ENCODE measurements at regions not wholly inside any gene's neighbourhood (a gene's known extent, or its start where the extent isn't known, plus 50 kb on each side); places are given as distances from the start of the nearest gene placed in this dataset.
"Not testable (repeated sequence)": the region's sequence is repeated elsewhere in the genome, so short reads cannot be mapped to it uniquely, and the experiment has no call there.

- 62% methylated on average over 13 of the region's 14 CpGs for WGBS
- DNase-seq (ENCODE audit: extremely low spot score), result peak; percentile 78
These were observed 401.1 kb downstream of the CD83 start for GRCh38 chr6:14518515-14519217.

DNA sequence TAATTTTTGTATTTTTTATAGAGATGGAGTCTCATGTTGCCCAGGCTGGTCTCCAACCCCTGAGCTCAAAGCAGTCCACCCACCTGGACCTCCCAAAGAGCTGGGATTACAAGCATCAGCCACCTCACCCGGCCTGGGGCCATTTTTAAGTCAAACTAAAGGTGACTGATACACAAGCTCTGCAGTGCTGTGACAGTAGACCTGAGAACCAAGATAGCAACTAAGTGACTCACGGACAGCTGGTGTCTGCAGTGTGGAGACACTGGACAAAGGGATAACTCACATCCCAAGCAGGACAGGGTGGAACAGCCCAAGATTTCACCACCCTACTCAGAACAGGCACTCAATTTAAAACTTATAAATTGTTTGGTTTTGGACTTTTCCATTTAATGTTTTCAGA, 402.5 kb downstream of the CD83 start:
- TF ChIP-seq EP300 (IDR thresholded peaks at IDR 0.05), result no peak
- TF ChIP-seq, protein P1, sequence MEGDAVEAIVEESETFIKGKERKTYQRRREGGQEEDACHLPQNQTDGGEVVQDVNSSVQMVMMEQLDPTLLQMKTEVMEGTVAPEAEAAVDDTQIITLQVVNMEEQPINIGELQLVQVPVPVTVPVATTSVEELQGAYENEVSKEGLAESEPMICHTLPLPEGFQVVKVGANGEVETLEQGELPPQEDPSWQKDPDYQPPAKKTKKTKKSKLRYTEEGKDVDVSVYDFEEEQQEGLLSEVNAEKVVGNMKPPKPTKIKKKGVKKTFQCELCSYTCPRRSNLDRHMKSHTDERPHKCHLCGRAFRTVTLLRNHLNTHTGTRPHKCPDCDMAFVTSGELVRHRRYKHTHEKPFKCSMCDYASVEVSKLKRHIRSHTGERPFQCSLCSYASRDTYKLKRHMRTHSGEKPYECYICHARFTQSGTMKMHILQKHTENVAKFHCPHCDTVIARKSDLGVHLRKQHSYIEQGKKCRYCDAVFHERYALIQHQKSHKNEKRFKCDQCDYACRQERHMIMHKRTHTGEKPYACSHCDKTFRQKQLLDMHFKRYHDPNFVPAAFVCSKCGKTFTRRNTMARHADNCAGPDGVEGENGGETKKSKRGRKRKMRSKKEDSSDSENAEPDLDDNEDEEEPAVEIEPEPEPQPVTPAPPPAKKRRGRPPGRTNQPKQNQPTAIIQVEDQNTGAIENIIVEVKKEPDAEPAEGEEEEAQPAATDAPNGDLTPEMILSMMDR (IDR thresholded peaks at IDR 0.05), result no peak
- TF ChIP-seq POLR2AphosphoS5 (IDR thresholded peaks at IDR 0.05), result no peak
- TF ChIP-seq POLR2A (IDR thresholded peaks at IDR 0.05; ENCODE audit: low read depth), result no peak
- no peak for DNase-seq (ENCODE audit: extremely low spot score)
- no peaks in the 10 kb centered on the region for H3K27me3 ChIP-seq
- no peaks in the 10 kb centered on the region for H3K36me3 ChIP-seq
- H3K4me1 ChIP-seq, result peaks cover 0 to 10% (median 9%) of the 10 kb centered on the region in 4 donors
- H3K27ac ChIP-seq (replicated peaks in 1 of 4), result no peak overlapping the region
- 100% methylated on average over 2 of the region's 2 CpGs for WGBS
- H3K9me3 ChIP-seq, result no peaks in the 10 kb centered on the region
- no peak overlapping the region for H3K4me3 ChIP-seq
- intact Hi-C loops (cut with DNase I), result no loop called here

More at GRCh38 chr6:14518515-14519217, 401.1 kb downstream of the CD83 start:
- Histone ChIP-seq H3K9me3 (no peaks in the 10 kb centered on the region), H3K36me3 (no peaks in the 10 kb centered on the region), H3K4me3 (no peak overlapping the region), H3K27ac (replicated peaks in 1 of 4) (no peak overlapping the region), H3K27me3 (no peaks in the 10 kb centered on the region), H3K4me1 (peaks cover 0 to 10% (median 5%) of the 10 kb centered on the region in 4 donors)
- no peak for TF ChIP-seq EP300 (IDR thresholded peaks at IDR 0.05)
- TF ChIP-seq POLR2AphosphoS5 (IDR thresholded peaks at IDR 0.05), result no peak
- TF ChIP-seq, protein P1 (IDR thresholded peaks at IDR 0.05), result no peak
- no peak for TF ChIP-seq POLR2A (IDR thresholded peaks at IDR 0.05; ENCODE audit: low read depth)
- intact Hi-C loops (cut with DNase I), result no loop called here

GRCh38 chr6:14520536-14520935, 403.0 kb downstream of the CD83 start:
- Histone ChIP-seq H3K27ac (replicated peaks in 1 of 4) (no peak overlapping the region), H3K36me3 (no peaks in the 10 kb centered on the region), H3K27me3 (no peaks in the 10 kb centered on the region), H3K4me1 (peaks cover 0 to 10% (median 10%) of the 10 kb centered on the region in 4 donors), H3K9me3 (no peaks in the 10 kb centered on the region), H3K4me3 (no peak overlapping the region)
- no peak for TF ChIP-seq EP300 (IDR thresholded peaks at IDR 0.05)
- no peak for TF ChIP-seq POLR2A (IDR thresholded peaks at IDR 0.05; ENCODE audit: low read depth)
- TF ChIP-seq POLR2AphosphoS5 (IDR thresholded peaks at IDR 0.05), result no peak
- TF ChIP-seq, protein P1 (IDR thresholded peaks at IDR 0.05), result no peak
- no peak for DNase-seq (ENCODE audit: extremely low spot score)
- whole genome bisulfite sequencing, result 90% methylated on average over 2 of the region's 2 CpGs
- intact Hi-C loops (cut with DNase I), result no loop called here

- no peak overlapping the region for H3K4me3 ChIP-seq
- no peaks in the 10 kb centered on the region for H3K9me3 ChIP-seq
- DNase-seq (ENCODE audit: extremely low spot score), result no peak
- TF ChIP-seq, protein P1 (IDR thresholded peaks at IDR 0.05), result no peak
- TF ChIP-seq POLR2A (IDR thresholded peaks at IDR 0.05; ENCODE audit: low read depth), result no peak
- H3K27ac ChIP-seq (replicated peaks in 1 of 4), result no peak overlapping the region
- 95% methylated on average over 4 of the region's 5 CpGs for WGBS
- H3K27me3 ChIP-seq, result no peaks in the 10 kb centered on the region
- no peaks in the 10 kb centered on the region for H3K36me3 ChIP-seq
- peaks cover 0 to 10% (median 10%) of the 10 kb centered on the region in 4 donors for H3K4me1 ChIP-seq
- intact Hi-C loops (cut with DNase I), result no loop called here
These were observed 403.6 kb downstream of the CD83 start for GRCh38 chr6:14521141-14521540.

DNA sequence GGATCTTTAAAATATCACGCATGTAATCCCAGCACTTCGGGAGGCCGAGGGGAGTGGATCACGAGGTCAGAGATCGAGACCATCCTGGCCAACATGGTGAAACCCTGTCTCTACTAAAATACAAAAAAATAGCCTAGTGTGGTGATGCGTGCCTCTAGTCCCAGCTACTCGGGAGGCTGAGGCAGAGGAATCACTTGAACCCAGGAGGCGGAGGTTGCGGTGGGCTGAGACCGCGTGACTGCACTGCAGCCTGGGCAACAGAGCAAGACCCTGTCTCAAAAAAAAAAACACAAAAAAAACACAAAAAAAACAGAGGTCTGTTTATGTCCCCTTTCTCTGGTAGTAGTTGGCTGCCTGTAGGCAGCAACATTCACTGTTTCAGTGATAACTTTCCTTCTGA, 404.3 kb downstream of the CD83 start:
- 92% methylated on average over 11 of the region's 11 CpGs for WGBS
- H3K36me3 ChIP-seq; H3K4me3 ChIP-seq; DNase-seq (ENCODE audit: extremely low spot score); H3K27me3 ChIP-seq; H3K9me3 ChIP-seq; intact Hi-C loops (cut with DNase I); H3K27ac ChIP-seq (replicated peaks in 1 of 4): not testable (repeated sequence)
- peaks cover 0 to 10% (median 10%) of the 10 kb centered on the region in 4 donors for H3K4me1 ChIP-seq
